SH-SY5Y (cell line): ENCODE measurements at regions not wholly inside any gene's neighbourhood (a gene's known extent, or its start where the extent isn't known, plus 50 kb on each side); places are given as distances from the start of the nearest gene placed in this dataset.

ENCODE experiments used
- GATA2 ChIP-seq: IDR thresholded peaks from 2 replicates; pipeline ENCODE4 v1.6.1; 2011; ENCODE audit warnings: mild to moderate bottlenecking, low read depth, low read length
- GATA3 ChIP-seq: IDR thresholded peaks from 2 replicates; pipeline ENCODE4 v1.6.1; 2011; ENCODE audit warnings: low read depth, mild to moderate bottlenecking, low read length, moderate library complexity

DNA sequence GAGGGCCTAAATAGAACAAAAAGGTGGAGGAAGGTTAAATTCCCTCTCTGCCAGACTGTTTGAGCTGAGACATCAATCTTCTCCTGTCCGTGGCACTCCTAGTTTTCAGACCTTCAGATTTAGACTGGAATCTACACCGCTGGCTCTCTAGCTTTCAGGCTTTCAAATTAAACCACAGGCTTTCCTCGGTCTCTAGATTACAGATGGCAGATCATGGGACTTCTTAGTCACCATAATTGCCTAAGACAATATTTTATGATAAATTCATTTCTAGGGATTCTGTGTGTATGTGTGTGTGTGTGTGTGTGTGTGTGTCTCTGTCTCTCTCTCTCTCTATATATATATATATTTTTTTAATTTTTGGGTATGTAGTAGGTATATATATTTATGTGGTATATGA, 428.7 kb downstream of the PLA2G4A start:
- TF ChIP-seq GATA3, result no peak
- no peak for TF ChIP-seq GATA2
